ENCODE measurements at regions not wholly inside any gene's neighbourhood (a gene's known extent, or its start where the extent isn't known, plus 50 kb on each side); places are given as distances from the start of the nearest gene placed in this dataset.
A peak's percentile ranks its signal among the peaks of the same experiment; 100 is the strongest.

DNA sequence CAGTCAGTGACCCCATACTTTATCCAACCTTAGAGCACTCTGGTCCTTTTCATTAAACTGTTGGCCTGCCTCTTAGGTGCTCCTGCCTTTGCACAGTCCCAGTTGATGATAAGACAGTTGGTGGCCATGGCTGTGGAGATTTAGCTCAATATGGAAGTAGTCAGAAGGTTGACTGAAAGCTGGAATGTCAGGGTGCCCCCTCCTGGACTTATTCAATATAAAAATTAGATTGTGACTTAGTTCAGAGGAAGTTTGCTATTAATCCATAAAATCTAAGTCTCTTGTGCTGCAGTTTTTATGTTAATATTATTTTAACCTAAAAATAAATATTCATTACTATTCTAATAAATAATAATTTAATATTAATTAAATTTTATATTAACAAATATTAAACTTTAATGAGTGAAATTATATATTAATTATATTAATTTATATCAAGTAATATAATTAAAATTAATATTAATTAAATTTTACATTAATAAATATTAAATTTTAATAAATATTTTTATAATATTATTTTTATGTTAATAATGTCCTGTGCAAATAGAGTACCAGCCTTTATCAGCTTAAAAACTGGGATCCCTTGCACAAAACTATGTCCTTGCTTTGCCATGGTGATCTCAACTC, 77.7 kb upstream of the ADAMTSL1 start:
- Histone ChIP-seq H3K9me3 (ENCODE audit: low read length) (no peaks in the 10 kb centered on the region), H3F3A (ENCODE audit: low read length, unreplicated experiment) (no peaks in the 10 kb centered on the region), H3K9me2 (replicated peaks; ENCODE audit: low read length) (no peaks in the 10 kb centered on the region), H3K27ac (ENCODE audit: low read length) (no peak overlapping the region), H3K4me3 (ENCODE audit: low read length) (no peak overlapping the region), H4K20me1 (ENCODE audit: low read length) (no peaks in the 10 kb centered on the region), H3K79me2 (ENCODE audit: low read length) (no peaks in the 10 kb centered on the region), H3K9ac (ENCODE audit: low read length) (no peak overlapping the region), H3K4me1 (ENCODE audit: insufficient read depth, low read length) (peaks cover 28% of the 10 kb centered on the region), H3K27me3 (ENCODE audit: low read length) (no peaks in the 10 kb centered on the region), H3K4me2 (ENCODE audit: low read length) (no peak overlapping the region), H2AFZ (ENCODE audit: low read length) (no peak overlapping the region), H3K36me3 (ENCODE audit: low read depth, low read length) (no peaks in the 10 kb centered on the region)
- intact Hi-C loops (cut with micrococcal nuclease), result loop anchor here (10.0 kb wide), 2 partner anchors 149 to 259 kb away; no protein-coding TSS in a partner anchor
- ChIA-PET POLR2A (ENCODE audit: unreplicated experiment) (no interaction called here), CTCF (no interaction called here)
- ATAC-seq (no peak), DNase-seq (peak; percentile 29)
- no peak for TF ChIP-seq EZH2phosphoT487 (IDR thresholded peaks at IDR 0.05; ENCODE audit: borderline replicate concordance, low read length)
- TF ChIP-seq CTCF (conservative IDR thresholded peaks at IDR 0.05; ENCODE audit: low read depth, low read length), result 0 out of 2 replicates have a peak, but pooled peaks have one; percentile 33
- TF ChIP-seq EZH2 (IDR thresholded peaks at IDR 0.05; ENCODE audit: low read length, unreplicated experiment), result no peak
- BruUV-seq (replicated peaks), result no TSS peak

GRCh38 chr9:18397076-18397475, 76.9 kb upstream of the ADAMTSL1 start:
- H3K27me3 ChIP-seq (ENCODE audit: low read length), result no peaks in the 10 kb centered on the region
- ChIA-PET CTCF (no interaction called here), POLR2A (ENCODE audit: unreplicated experiment) (no interaction called here)
- no TSS peak for BruUV-seq (replicated peaks)
- no peak for TF ChIP-seq EZH2phosphoT487 (IDR thresholded peaks at IDR 0.05; ENCODE audit: borderline replicate concordance, low read length)
- no peak for TF ChIP-seq CTCF (conservative IDR thresholded peaks at IDR 0.05; ENCODE audit: low read depth, low read length)
- no peak for TF ChIP-seq EZH2 (IDR thresholded peaks at IDR 0.05; ENCODE audit: low read length, unreplicated experiment)
- no peaks in the 10 kb centered on the region for H3F3A ChIP-seq (ENCODE audit: low read length, unreplicated experiment)
- no peak overlapping the region for H3K4me3 ChIP-seq (ENCODE audit: low read length)
- no peaks in the 10 kb centered on the region for H3K9me2 ChIP-seq (replicated peaks; ENCODE audit: low read length)
- intact Hi-C loops (cut with micrococcal nuclease), result loop anchor here (10.0 kb wide), 2 partner anchors 148 to 258 kb away; no protein-coding TSS in a partner anchor
- no peaks in the 10 kb centered on the region for H3K9me3 ChIP-seq (ENCODE audit: low read length)
- ATAC-seq, result no peak
- H3K9ac ChIP-seq (ENCODE audit: low read length), result no peak overlapping the region
- H4K20me1 ChIP-seq (ENCODE audit: low read length), result no peaks in the 10 kb centered on the region
- no peak overlapping the region for H3K27ac ChIP-seq (ENCODE audit: low read length)
- H2AFZ ChIP-seq (ENCODE audit: low read length), result no peak overlapping the region
- peaks cover 28% of the 10 kb centered on the region for H3K4me1 ChIP-seq (ENCODE audit: insufficient read depth, low read length)
- H3K36me3 ChIP-seq (ENCODE audit: low read depth, low read length), result no peaks in the 10 kb centered on the region
- DNase-seq, result no peak
- no peak overlapping the region for H3K4me2 ChIP-seq (ENCODE audit: low read length)
- H3K79me2 ChIP-seq (ENCODE audit: low read length), result no peaks in the 10 kb centered on the region

- H3K9me3 ChIP-seq (ENCODE audit: low read length), result no peaks in the 10 kb centered on the region
- no peak overlapping the region for H3K4me3 ChIP-seq (ENCODE audit: low read length)
- DNase-seq (no peak), ATAC-seq (no peak)
- no peaks in the 10 kb centered on the region for H3K9me2 ChIP-seq (replicated peaks; ENCODE audit: low read length)
- H3K27me3 ChIP-seq (ENCODE audit: low read length), result no peaks in the 10 kb centered on the region
- H3K27ac ChIP-seq (ENCODE audit: low read length), result no peak overlapping the region
- no peak overlapping the region for H3K4me2 ChIP-seq (ENCODE audit: low read length)
- ChIA-PET POLR2A (ENCODE audit: unreplicated experiment) (no interaction called here), CTCF (no interaction called here)
- TF ChIP-seq EZH2 (IDR thresholded peaks at IDR 0.05; ENCODE audit: low read length, unreplicated experiment) (no peak), EZH2phosphoT487 (IDR thresholded peaks at IDR 0.05; ENCODE audit: borderline replicate concordance, low read length) (no peak), CTCF (conservative IDR thresholded peaks at IDR 0.05; ENCODE audit: low read depth, low read length) (no peak)
- no peaks in the 10 kb centered on the region for H3K36me3 ChIP-seq (ENCODE audit: low read depth, low read length)
- intact Hi-C loops (cut with micrococcal nuclease), result loop anchor here (10.0 kb wide), 2 partner anchors 147 to 257 kb away; no protein-coding TSS in a partner anchor
- H4K20me1 ChIP-seq (ENCODE audit: low read length), result no peaks in the 10 kb centered on the region
- H3K79me2 ChIP-seq (ENCODE audit: low read length), result no peaks in the 10 kb centered on the region
- BruUV-seq (replicated peaks), result no TSS peak
- peaks cover 20% of the 10 kb centered on the region for H3K4me1 ChIP-seq (ENCODE audit: insufficient read depth, low read length)
- no peaks in the 10 kb centered on the region for H3F3A ChIP-seq (ENCODE audit: low read length, unreplicated experiment)
- H3K9ac ChIP-seq (ENCODE audit: low read length), result no peak overlapping the region
- H2AFZ ChIP-seq (ENCODE audit: low read length), result no peak overlapping the region
Observed at GRCh38 chr9:18398038-18398437, 75.9 kb upstream of the ADAMTSL1 start.
